Endometrial microvascular endothelial cells (primary cell): ENCODE measurements at regions not wholly inside any gene's neighbourhood (a gene's known extent, or its start where the extent isn't known, plus 50 kb on each side); places are given as distances from the start of the nearest gene placed in this dataset.

Source experiments
- in situ Hi-C: cut with HindIII; loops from 2 replicates; pipeline ENCODE4 v1.10.0; 2017; ENCODE audit warnings: low sequenced_read_pairs, low pct_unique_long_range_greater_than_20kb; ENCODE audit errors: inconsistent ontology term

- in situ Hi-C loops: no loop called here
Measured at GRCh38 chr2:220876080-220876824, 695.9 kb downstream of the EPHA4 start.

GRCh38 chr2:220877491-220877890 is 694.6 kb downstream of the EPHA4 start:
- in situ Hi-C loops: no loop called here

GRCh38 chr2:220877897-220878296 is 694.2 kb downstream of the EPHA4 start:
- in situ Hi-C loops: no loop called here

- in situ Hi-C loops: no loop called here
Measured at GRCh38 chr2:220880623-220881596, 691.2 kb downstream of the EPHA4 start.

- in situ Hi-C loops: no loop called here
Measured at GRCh38 chr2:220882507-220882906, 689.6 kb downstream of the EPHA4 start.

GRCh38 chr2:220885593-220885992 is 686.5 kb downstream of the EPHA4 start:
- in situ Hi-C loops: no loop called here

GRCh38 chr2:220887271-220887870 is 684.7 kb downstream of the EPHA4 start:
- in situ Hi-C loops: no loop called here

- in situ Hi-C loops: no loop called here
Measured at GRCh38 chr2:220887876-220888275, 684.2 kb downstream of the EPHA4 start.

GRCh38 chr2:220890931-220891330 is 681.2 kb downstream of the EPHA4 start:
- in situ Hi-C loops: no loop called here

GRCh38 chr2:220891405-220891804 is 680.7 kb downstream of the EPHA4 start:
- in situ Hi-C loops: no loop called here

- in situ Hi-C loops: no loop called here
Measured at GRCh38 chr2:220892018-220892634, 680.0 kb downstream of the EPHA4 start.

- in situ Hi-C loops: no loop called here
Measured at GRCh38 chr2:220893411-220893810, 678.7 kb downstream of the EPHA4 start.

- in situ Hi-C loops: no loop called here
Measured at GRCh38 chr2:220894069-220894468, 678.0 kb downstream of the EPHA4 start.

GRCh38 chr2:220899492-220899891 is 672.6 kb downstream of the EPHA4 start:
- in situ Hi-C loops: no loop called here

GRCh38 chr2:220904015-220904414 is 668.1 kb downstream of the EPHA4 start:
- in situ Hi-C loops: no loop called here

GRCh38 chr2:220913384-220913783 is 658.7 kb downstream of the EPHA4 start:
- in situ Hi-C loops: no loop called here

GRCh38 chr2:220915092-220915623 is 656.9 kb downstream of the EPHA4 start:
- in situ Hi-C loops: no loop called here

GRCh38 chr2:220916931-220917330 is 655.2 kb downstream of the EPHA4 start:
- in situ Hi-C loops: no loop called here
